H9 (cell line): ENCODE measurements at regions not wholly inside any gene's neighbourhood (a gene's known extent, or its start where the extent isn't known, plus 50 kb on each side); places are given as distances from the start of the nearest gene placed in this dataset.

Experiments used
- DNase-seq: peaks from one replicate; pipeline ENCODE4 v3.0.0-alpha.2; 2017
- H2AFZ ChIP-seq: one replicate; pipeline ENCODE4 v1.6.1; 2013; ENCODE audit warnings: mild to moderate bottlenecking, low read length, control low read depth, moderate library complexity
- H2AK5ac ChIP-seq: 2 replicates; pipeline ENCODE4 v1.6.1; 2013; ENCODE audit warnings: low read length, control low read depth, mixed read lengths; ENCODE audit not compliant: insufficient read length
- H2BK120ac ChIP-seq: one replicate; pipeline ENCODE4 v1.6.1; 2013; ENCODE audit warnings: low read depth, mild to moderate bottlenecking, low read length, control low read depth, inconsistent platforms; ENCODE audit not compliant: poor library complexity, severe bottlenecking
- H2BK12ac ChIP-seq: 2 replicates; pipeline ENCODE4 v1.6.1; 2013; ENCODE audit warnings: low read length, control low read depth, mixed read lengths, low read depth; ENCODE audit not compliant: insufficient read length
- H2BK15ac ChIP-seq: 2 replicates; pipeline ENCODE4 v1.6.1; 2013; ENCODE audit warnings: low read depth, low read length, control low read depth
- H2BK20ac ChIP-seq: one replicate; pipeline ENCODE4 v1.6.1; 2013; ENCODE audit warnings: low read depth, mild to moderate bottlenecking, low read length, control low read depth, inconsistent platforms; ENCODE audit not compliant: poor library complexity, severe bottlenecking
- H2BK5ac ChIP-seq: 2 replicates; pipeline ENCODE4 v1.6.1; 2013; ENCODE audit warnings: low read length, control low read depth, mixed read lengths; ENCODE audit not compliant: insufficient read length
- H3K14ac ChIP-seq: 2 replicates; pipeline ENCODE4 v1.6.1; 2013; ENCODE audit warnings: low read length, control low read depth; ENCODE audit not compliant: insufficient read depth
- H3K18ac ChIP-seq: 2 replicates; pipeline ENCODE4 v1.6.1; 2013; ENCODE audit warnings: low read depth, mild to moderate bottlenecking, mixed read lengths, low read length, control low read depth; ENCODE audit not compliant: insufficient read length
- H3K23ac ChIP-seq: 2 replicates; pipeline ENCODE4 v1.6.1; 2013; ENCODE audit warnings: low read length, control low read depth, mixed read lengths, low read depth; ENCODE audit not compliant: insufficient read length
- H3K23me2 ChIP-seq: 2 replicates; pipeline ENCODE4 v1.6.1; 2013; ENCODE audit warnings: low read depth, mild to moderate bottlenecking, mixed read lengths, low read length, control low read depth; ENCODE audit not compliant: insufficient read length, poor library complexity, severe bottlenecking
- H3K27ac ChIP-seq: 2 replicates; pipeline ENCODE4 v1.5.1; 2013; ENCODE audit warnings: low read length, control low read depth, mixed read lengths, low read depth; ENCODE audit not compliant: insufficient read length
- H3K27me3 ChIP-seq: 2 replicates; pipeline ENCODE4 v1.6.1; 2013; ENCODE audit warnings: low read length, control low read depth, inconsistent platforms; ENCODE audit not compliant: insufficient read depth
- H3K4ac ChIP-seq: 2 replicates; pipeline ENCODE4 v1.6.1; 2013; ENCODE audit warnings: low read depth, mild to moderate bottlenecking, control low read depth, inconsistent platforms, low read length, moderate library complexity
- H3K4me1 ChIP-seq: 2 replicates; pipeline ENCODE4 v1.6.1; 2013; ENCODE audit warnings: low read length, control low read depth, inconsistent platforms; ENCODE audit not compliant: insufficient read depth
- H3K4me2 ChIP-seq: 2 replicates; pipeline ENCODE4 v1.6.1; 2013; ENCODE audit warnings: low read length, control low read depth, mixed read lengths; ENCODE audit not compliant: insufficient read length, insufficient read depth
- H3K56ac ChIP-seq: 2 replicates; pipeline ENCODE4 v1.6.1; 2013; ENCODE audit warnings: low read depth, mild to moderate bottlenecking, mixed read lengths, low read length, control low read depth; ENCODE audit not compliant: insufficient read length
- H3K79me1 ChIP-seq: 2 replicates; pipeline ENCODE4 v1.6.1; 2013; ENCODE audit warnings: low read depth, mild to moderate bottlenecking, moderate library complexity, low read length, control low read depth, inconsistent platforms; ENCODE audit not compliant: insufficient read depth, poor library complexity, severe bottlenecking
- H3K79me2 ChIP-seq: 2 replicates; pipeline ENCODE4 v1.6.1; 2013; ENCODE audit warnings: low read length, control low read depth, inconsistent platforms; ENCODE audit not compliant: insufficient read depth
- H3K9ac ChIP-seq: 2 replicates; pipeline ENCODE4 v1.6.1; 2013; ENCODE audit warnings: low read length, control low read depth, mixed read lengths; ENCODE audit not compliant: insufficient read length; ENCODE audit errors: extremely low read depth
- H3K9me3 ChIP-seq: one replicate; pipeline ENCODE4 v1.6.1; 2013; ENCODE audit warnings: low read depth, low read length, inconsistent platforms; ENCODE audit not compliant: control insufficient read depth
- H3T11ph ChIP-seq: one replicate; pipeline ENCODE4 v1.6.1; 2013; ENCODE audit warnings: mild to moderate bottlenecking, low read length, control low read depth, inconsistent platforms
- H4K20me1 ChIP-seq: one replicate; pipeline ENCODE4 v1.6.1; 2013; ENCODE audit not compliant: control insufficient read depth, insufficient read length, insufficient read depth
- H4K5ac ChIP-seq: 2 replicates; pipeline ENCODE4 v1.6.1; 2013; ENCODE audit warnings: low read depth, mild to moderate bottlenecking, mixed read lengths, low read length, control low read depth; ENCODE audit not compliant: insufficient read length
- H4K8ac ChIP-seq: replicated peaks from 2 replicates; pipeline ENCODE4 v1.6.1; 2013; ENCODE audit warnings: low read length, control low read depth, mixed read lengths, low read depth; ENCODE audit not compliant: insufficient read length
- H4K91ac ChIP-seq: 2 replicates; pipeline ENCODE4 v1.6.1; 2013; ENCODE audit warnings: low read depth, mild to moderate bottlenecking, moderate library complexity, mixed read lengths, low read length, control low read depth; ENCODE audit not compliant: insufficient read length
- H3K27ac Mint-ChIP-seq, 3 experiments: 2 replicates in 2 of 3; 3 replicates in 1 of 3; pipeline ENCODE4 v1.8.0; 2020 to 2021; ENCODE audit warnings: mixed read lengths in 3 of 3, mild to moderate bottlenecking in 1 of 3, moderate library complexity in 1 of 3
- H3K27me3 Mint-ChIP-seq: 2 replicates; pipeline ENCODE4 v1.8.0; 2021; ENCODE audit warnings: low read depth, mild to moderate bottlenecking, moderate library complexity, mixed read lengths
- H3K36me3 Mint-ChIP-seq, 3 experiments: 2 replicates in 2 of 3; 3 replicates in 1 of 3; pipeline ENCODE4 v1.8.0; 2020 to 2021; ENCODE audit warnings: low read depth in 3 of 3, mixed read lengths in 3 of 3; ENCODE audit not compliant: insufficient read depth in 1 of 3
- H3K4me1 Mint-ChIP-seq, 2 experiments: 2 replicates each; pipeline ENCODE4 v1.8.0; 2020; ENCODE audit warnings: mixed read lengths in 2 of 2
- H3K4me3 Mint-ChIP-seq, 2 experiments: 2 replicates in 1 of 2; 3 replicates in 1 of 2; pipeline ENCODE4 v1.8.0; 2020 to 2021; ENCODE audit warnings: mild to moderate bottlenecking in 2 of 2, mixed read lengths in 2 of 2, moderate library complexity in 1 of 2
- H3K9me3 Mint-ChIP-seq, 2 experiments: 2 replicates in 1 of 2; 3 replicates in 1 of 2; pipeline ENCODE4 v1.8.0; 2020; ENCODE audit warnings: mild to moderate bottlenecking in 2 of 2, mixed read lengths in 2 of 2, moderate library complexity in 1 of 2
- CTCF ChIP-seq: fragments of 200-600 bp; sonication (generic); conservative IDR thresholded peaks from 3 replicates; pipeline ENCODE4 v1.8.0; 2021; ENCODE audit warnings: antibody characterized with exemption, mild to moderate bottlenecking
- WGBS: extraction: QIAGEN DNeasy Blood & Tissue Kit; methylation state at CpG from one replicate; pipeline ENCODE4 v1.1.7; 2013; ENCODE audit warnings: missing lambda C conversion rate, low lambda C conversion rate, mixed read lengths; ENCODE audit not compliant: insufficient read length; ENCODE audit errors: extremely low coverage; 5-methylcytosine and 5-hydroxymethylcytosine counted together

GRCh38 chr1:22291057-22291456 lies 148.2 kb upstream of the WNT4 start:
- Histone ChIP-seq H2BK5ac (no peak overlapping the region), H2BK20ac (no peak overlapping the region), H2BK12ac (no peak overlapping the region), H3K4me1 (no peaks in the 10 kb centered on the region), H2AFZ (no peak overlapping the region), H3K4me2 (no peak overlapping the region), H3K9ac (no peak overlapping the region), H3K9me3 (no peaks in the 10 kb centered on the region), H3K23ac (no peak overlapping the region), H4K20me1 (no peaks in the 10 kb centered on the region), H4K8ac (no peak overlapping the region), H2AK5ac (no peak overlapping the region), H3K23me2 (no peaks in the 10 kb centered on the region), H4K5ac (no peak overlapping the region), H4K91ac (no peak overlapping the region), H3K27me3 (no peaks in the 10 kb centered on the region), H2BK120ac (no peak overlapping the region), H3K27ac (no peak overlapping the region), H3K18ac (no peak overlapping the region), H2BK15ac (no peak overlapping the region), H3K56ac (no peak overlapping the region), H3K14ac (no peak overlapping the region), H3K4ac (no peak overlapping the region), H3K79me2 (no peaks in the 10 kb centered on the region), H3K79me1 (no peaks in the 10 kb centered on the region), H3T11ph (no peak overlapping the region)
- H3K9me3 Mint-ChIP-seq, result peaks cover 0 to 4% of the 10 kb centered on the region in 2 experiments; a peak in 1 of 5 replicates
- peaks cover 0 to 5% (median 0%) of the 10 kb centered on the region in 3 experiments; a peak in 2 of 7 replicates for H3K36me3 Mint-ChIP-seq
- peaks cover 9 to 15% of the 10 kb centered on the region in 2 experiments; a peak in 3 of 4 replicates for H3K4me1 Mint-ChIP-seq
- no peak overlapping the region for H3K4me3 Mint-ChIP-seq
- DNase-seq, result no peak
- WGBS, result no CpG with 5 or more reads among the region's 6 CpGs
- no peak for TF ChIP-seq CTCF
- H3K27ac Mint-ChIP-seq, result no peak overlapping the region
- H3K27me3 Mint-ChIP-seq, result peaks cover 3% of the 10 kb centered on the region
